GM10266 (cell line): ENCODE measurements at regions not wholly inside any gene's neighbourhood (a gene's known extent, or its start where the extent isn't known, plus 50 kb on each side); places are given as distances from the start of the nearest gene placed in this dataset.
"Not testable (repeated sequence)": the region's sequence is repeated elsewhere in the genome, so short reads cannot be mapped to it uniquely, and the experiment has no call there.

Source experiments
- DNase-seq: peaks from one replicate; pipeline ENCODE4 v3.0.0; 2012; ENCODE audit errors: extremely low spot score
- TF ChIP-seq, protein P1 (sequence below): IDR thresholded peaks from 2 replicates; pipeline ENCODE4 v1.5.1; 2012; ENCODE audit warnings: mild to moderate bottlenecking, low read depth; ENCODE audit not compliant: control insufficient read depth, insufficient read depth; ENCODE audit errors: missing control alignments

DNA sequence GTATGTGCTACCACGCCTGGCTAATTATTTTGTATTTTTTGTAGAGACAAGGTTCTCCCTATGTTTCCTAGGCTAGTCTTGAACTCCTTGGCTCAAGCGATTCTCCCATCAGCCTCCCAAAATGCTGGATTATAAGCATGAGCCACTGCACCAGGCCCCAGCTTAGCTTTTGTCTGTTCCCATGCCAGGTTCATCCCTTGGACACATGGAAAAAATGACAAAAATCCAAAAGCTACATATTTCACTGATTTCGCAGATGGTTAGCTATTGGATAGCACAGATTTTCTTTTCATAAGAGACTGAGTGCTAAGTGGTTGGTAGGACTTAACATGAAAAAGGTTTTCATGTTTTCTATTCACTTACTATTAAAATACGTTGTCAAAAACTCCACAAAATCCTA lies 286.6 kb upstream of the KITLG start:
- no peak for DNase-seq
- TF ChIP-seq, protein P1, sequence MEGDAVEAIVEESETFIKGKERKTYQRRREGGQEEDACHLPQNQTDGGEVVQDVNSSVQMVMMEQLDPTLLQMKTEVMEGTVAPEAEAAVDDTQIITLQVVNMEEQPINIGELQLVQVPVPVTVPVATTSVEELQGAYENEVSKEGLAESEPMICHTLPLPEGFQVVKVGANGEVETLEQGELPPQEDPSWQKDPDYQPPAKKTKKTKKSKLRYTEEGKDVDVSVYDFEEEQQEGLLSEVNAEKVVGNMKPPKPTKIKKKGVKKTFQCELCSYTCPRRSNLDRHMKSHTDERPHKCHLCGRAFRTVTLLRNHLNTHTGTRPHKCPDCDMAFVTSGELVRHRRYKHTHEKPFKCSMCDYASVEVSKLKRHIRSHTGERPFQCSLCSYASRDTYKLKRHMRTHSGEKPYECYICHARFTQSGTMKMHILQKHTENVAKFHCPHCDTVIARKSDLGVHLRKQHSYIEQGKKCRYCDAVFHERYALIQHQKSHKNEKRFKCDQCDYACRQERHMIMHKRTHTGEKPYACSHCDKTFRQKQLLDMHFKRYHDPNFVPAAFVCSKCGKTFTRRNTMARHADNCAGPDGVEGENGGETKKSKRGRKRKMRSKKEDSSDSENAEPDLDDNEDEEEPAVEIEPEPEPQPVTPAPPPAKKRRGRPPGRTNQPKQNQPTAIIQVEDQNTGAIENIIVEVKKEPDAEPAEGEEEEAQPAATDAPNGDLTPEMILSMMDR: no peak

DNA sequence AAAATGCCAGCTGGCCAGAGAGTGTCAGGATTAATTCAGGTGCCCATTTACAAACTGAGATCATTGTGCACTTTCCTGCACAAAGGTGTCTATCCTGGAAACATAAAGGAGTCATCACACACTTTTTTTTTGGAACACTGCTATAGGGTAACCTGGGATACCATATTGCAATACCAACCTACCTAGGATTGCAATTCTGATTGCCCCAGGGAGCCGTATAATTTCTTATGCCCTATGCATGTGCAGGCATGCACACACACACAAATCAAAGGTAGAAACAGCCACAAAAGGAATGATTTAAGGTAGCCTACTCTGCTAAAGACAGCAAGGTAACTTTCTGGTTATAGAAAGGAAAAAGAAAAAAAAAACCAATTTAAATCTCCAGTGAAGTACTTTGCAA lies 285.3 kb upstream of the KITLG start:
- TF ChIP-seq, protein P1: no peak
- no peak for DNase-seq

DNA sequence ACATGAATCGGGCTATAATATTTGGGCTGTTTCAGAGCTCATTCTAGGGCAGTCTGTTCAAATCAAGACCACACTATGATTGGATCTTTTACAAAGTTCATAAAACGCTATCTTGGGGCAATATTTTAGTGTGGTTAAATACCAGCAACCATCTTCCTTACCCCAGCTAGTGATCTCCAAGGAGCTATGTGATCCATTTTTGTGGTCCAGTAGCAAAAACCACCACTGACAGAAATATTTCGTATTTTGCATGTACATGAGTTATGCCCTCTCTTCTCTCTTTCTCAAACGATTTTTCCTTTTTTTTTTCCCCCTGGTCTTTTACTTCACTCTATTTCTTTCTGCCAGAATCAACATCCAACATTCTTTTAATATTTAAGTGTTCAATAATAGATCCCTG lies 280.6 kb upstream of the KITLG start:
- TF ChIP-seq, protein P1: no peak
- DNase-seq: no peak

DNA sequence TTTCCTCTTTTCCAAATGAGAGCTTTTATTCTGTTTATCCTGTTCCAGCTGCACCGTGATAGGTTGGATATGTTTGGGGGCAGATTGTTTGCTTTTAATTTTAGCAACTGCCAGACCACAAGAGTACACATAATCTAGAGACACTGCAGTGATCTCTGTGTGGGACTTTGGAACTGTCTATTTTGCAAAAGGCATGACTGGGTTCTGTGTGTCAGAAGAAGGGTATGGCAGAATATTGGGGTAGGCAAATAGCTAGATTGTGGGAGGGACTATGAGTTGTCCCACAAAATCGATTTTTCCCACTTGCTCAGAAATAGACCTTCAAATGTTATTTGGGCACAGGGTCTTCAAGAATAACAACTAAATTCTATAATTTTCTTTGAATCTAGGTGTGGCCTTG lies 275.9 kb upstream of the KITLG start:
- no peak for DNase-seq
- TF ChIP-seq, protein P1: no peak

DNA sequence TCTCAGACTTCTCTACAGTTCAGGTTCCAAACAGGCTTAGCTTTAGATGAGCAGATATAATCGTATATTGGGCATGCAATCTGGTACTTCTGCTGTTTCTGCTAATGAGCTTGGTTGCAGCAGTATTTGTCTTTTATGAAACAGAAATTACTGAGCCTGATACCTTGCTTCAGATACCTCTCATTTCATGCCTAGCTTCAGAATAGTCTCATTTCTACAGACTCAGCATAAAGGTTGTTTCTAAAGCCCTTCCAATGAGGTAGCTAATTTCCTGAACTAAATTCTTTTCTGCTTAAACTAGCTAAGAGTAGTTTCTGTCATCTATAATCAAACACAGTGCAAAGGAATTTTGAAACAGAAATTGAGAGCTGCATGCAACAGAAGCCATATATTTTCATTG lies 275.0 kb upstream of the KITLG start:
- TF ChIP-seq, protein P1: no peak
- no peak for DNase-seq

DNA sequence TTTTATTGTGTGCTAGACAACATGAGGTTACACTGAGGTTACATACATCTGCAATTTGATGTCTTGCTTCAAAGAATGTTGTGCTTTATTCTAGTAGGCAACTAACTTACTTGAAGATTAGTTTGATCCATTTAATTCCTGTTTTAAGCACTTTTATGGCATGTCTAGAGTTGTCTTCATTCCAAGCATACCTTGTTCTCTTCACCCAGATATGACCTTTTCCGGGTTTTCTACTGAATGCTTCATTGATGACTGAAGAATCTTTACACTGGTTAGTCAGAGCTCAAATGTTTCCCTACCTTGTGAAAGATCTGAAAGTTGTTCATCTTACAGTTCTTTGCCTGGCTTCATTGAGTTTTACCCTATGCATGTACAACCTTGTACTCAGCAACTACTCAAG lies 274.0 kb upstream of the KITLG start:
- TF ChIP-seq, protein P1: no peak

DNA sequence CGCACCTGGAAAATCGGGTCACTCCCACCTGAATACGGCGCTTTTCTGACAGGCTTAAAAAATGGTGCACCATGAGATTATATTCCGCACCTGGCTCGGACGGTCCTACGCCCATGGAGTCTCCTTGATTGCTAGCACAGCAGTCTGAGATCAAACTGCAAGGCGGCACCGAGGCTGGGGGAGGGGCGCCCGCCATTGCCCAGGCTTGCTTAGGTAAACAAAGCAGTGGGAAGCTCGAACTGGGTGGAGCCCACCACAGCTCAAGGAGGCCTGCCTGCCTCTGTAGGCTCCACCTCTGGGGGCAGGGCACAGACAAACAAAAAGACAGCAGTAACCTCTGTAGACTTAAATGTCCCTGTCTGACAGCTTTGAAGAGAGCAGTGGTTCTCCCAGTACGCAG lies 267.0 kb upstream of the KITLG start:
- not testable (repeated sequence) for DNase-seq

More for the DNA sequence above, 274.0 kb upstream of the KITLG start:
- no peak for DNase-seq

DNA sequence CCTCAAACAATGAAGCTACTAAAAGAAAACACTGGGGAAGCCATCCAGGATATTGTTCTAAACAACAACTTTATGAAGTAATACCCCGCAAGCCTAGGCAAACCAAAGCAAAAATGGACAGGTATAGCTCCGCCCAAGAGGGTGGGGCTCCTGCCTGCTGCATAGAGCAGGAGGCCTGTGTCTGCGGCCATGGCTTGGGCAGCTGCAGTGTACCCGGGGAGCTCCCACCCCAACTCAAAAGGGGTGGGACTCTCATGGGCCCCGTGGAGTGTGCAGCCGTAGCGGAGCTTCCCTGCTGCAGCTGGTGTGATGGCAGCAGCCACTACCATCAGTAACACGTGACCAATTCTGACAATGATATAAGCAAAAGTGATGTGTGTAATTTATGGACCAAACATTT lies 264.2 kb upstream of the KITLG start:
- TF ChIP-seq, protein P1: no peak
- DNase-seq: no peak
